Uterus (tissue), 2 donors: ENCODE measurements at regions not wholly inside any gene's neighbourhood (a gene's known extent, or its start where the extent isn't known, plus 50 kb on each side); places are given as distances from the start of the nearest gene placed in this dataset.

Experiments
- CTCF ChIP-seq, 4 experiments: fragments of 200-600 bp in 2 of 4; fragments of 450-650 bp in 2 of 4; sonication (generic) in 2 of 4; IDR thresholded peaks; one replicate each; pipeline ENCODE4 v1.5.1; 2016 to 2019; ENCODE audit warnings: antibody characterized with exemption in 4 of 4, mild to moderate bottlenecking in 2 of 4, moderate library complexity in 1 of 4
- POLR2A ChIP-seq, 2 donors: fragments of 450-650 bp; IDR thresholded peaks; one replicate each; pipeline ENCODE4 v1.6.1; 2016; ENCODE audit warnings: antibody characterized with exemption in 2 of 2, mild to moderate bottlenecking in 1 of 2, moderate library complexity in 1 of 2

- TF ChIP-seq CTCF (IDR thresholded peaks at IDR 0.05) (no peak), POLR2A (IDR thresholded peaks at IDR 0.05) (no peak)
Observed at GRCh38 chr3:165279471-165279870, 83.3 kb upstream of the SLITRK3 start.
